ENCODE measurements at regions not wholly inside any gene's neighbourhood (a gene's known extent, or its start where the extent isn't known, plus 50 kb on each side); places are given as distances from the start of the nearest gene placed in this dataset.
"Not testable (repeated sequence)": the region's sequence is repeated elsewhere in the genome, so short reads cannot be mapped to it uniquely, and the experiment has no call there.

GRCh38 chr7:51591223-51591622 is 274.6 kb upstream of the COBL start:
- DNase-seq = no peak

GRCh38 chr7:51590746-51591145 is 274.1 kb upstream of the COBL start:
- DNase-seq = no peak

- DNase-seq = no peak
Observed at GRCh38 chr7:51589111-51589510, 272.5 kb upstream of the COBL start.

GRCh38 chr7:51587604-51588003 is 271.0 kb upstream of the COBL start:
- DNase-seq = no peak

- DNase-seq = no peak
Observed at GRCh38 chr7:51577390-51577789, 260.8 kb upstream of the COBL start.

GRCh38 chr7:51569581-51569980 is 253.0 kb upstream of the COBL start:
- DNase-seq = no peak

GRCh38 chr7:51569176-51569575 is 252.6 kb upstream of the COBL start:
- DNase-seq = no peak

- no peak for DNase-seq
Observed at GRCh38 chr7:51551070-51551469, 234.5 kb upstream of the COBL start.

GRCh38 chr7:51545131-51545530 is 228.5 kb upstream of the COBL start:
- no peak for DNase-seq

- no peak for DNase-seq
Observed at GRCh38 chr7:51543801-51544553, 227.4 kb upstream of the COBL start.

- DNase-seq = not testable (repeated sequence)
Observed at GRCh38 chr7:51540906-51541305, 224.3 kb upstream of the COBL start.

- DNase-seq = no peak
Observed at GRCh38 chr7:51539840-51540239, 223.2 kb upstream of the COBL start.

- DNase-seq = no peak
Observed at GRCh38 chr7:51528172-51528571, 211.6 kb upstream of the COBL start.

GRCh38 chr7:51521694-51522312 is 205.2 kb upstream of the COBL start:
- no peak for DNase-seq

- DNase-seq = no peak
Observed at GRCh38 chr7:51521054-51521453, 204.4 kb upstream of the COBL start.

GRCh38 chr7:51518646-51519045 is 202.0 kb upstream of the COBL start:
- DNase-seq = no peak

- DNase-seq = no peak
Observed at GRCh38 chr7:51517187-51517586, 200.6 kb upstream of the COBL start.

GRCh38 chr7:51501620-51502019 is 185.0 kb upstream of the COBL start:
- DNase-seq = no peak

GRCh38 chr7:51482976-51483375 is 166.4 kb upstream of the COBL start:
- DNase-seq = no peak

- no peak for DNase-seq
Observed at GRCh38 chr7:51481421-51481820, 164.8 kb upstream of the COBL start.

GRCh38 chr7:51477819-51478218 is 161.2 kb upstream of the COBL start:
- no peak for DNase-seq

GRCh38 chr7:51477323-51477722 is 160.7 kb upstream of the COBL start:
- DNase-seq = no peak

- DNase-seq = no peak
Observed at GRCh38 chr7:51476026-51476425, 159.4 kb upstream of the COBL start.

- no peak for DNase-seq
Observed at GRCh38 chr7:51472873-51473272, 156.3 kb upstream of the COBL start.

- DNase-seq = no peak
Observed at GRCh38 chr7:51471981-51472296, 155.3 kb upstream of the COBL start.

Measured in CD4-positive, alpha-beta T cell treated with Interferon alpha-2 for 1 hour (primary cell).